Thyroid gland (tissue), 4 donors: ENCODE measurements at regions not wholly inside any gene's neighbourhood (a gene's known extent, or its start where the extent isn't known, plus 50 kb on each side); places are given as distances from the start of the nearest gene placed in this dataset.

Experiments
- CTCF ChIP-seq, 6 experiments: fragments of 200-600 bp in 3 of 6; fragments of 450-650 bp in 3 of 6; sonication (generic) in 3 of 6; IDR thresholded peaks; one replicate each; pipeline ENCODE4 v1.5.1; 2016 to 2019; ENCODE audit warnings: antibody characterized with exemption in 6 of 6, mild to moderate bottlenecking in 2 of 6, inconsistent platforms in 1 of 6, moderate library complexity in 1 of 6
- POLR2A ChIP-seq, 2 donors: fragments of 450-650 bp; IDR thresholded peaks; one replicate each; pipeline ENCODE4 v1.6.1; 2017; ENCODE audit warnings: antibody characterized with exemption in 2 of 2, mild to moderate bottlenecking in 2 of 2, moderate library complexity in 1 of 2

- TF ChIP-seq POLR2A (IDR thresholded peaks at IDR 0.05), result no peak
- no peak for TF ChIP-seq CTCF (IDR thresholded peaks at IDR 0.05)
These were observed 426.3 kb downstream of the CETN3 start for GRCh38 chr5:89983216-89983615.
